ENCODE measurements at regions not wholly inside any gene's neighbourhood (a gene's known extent, or its start where the extent isn't known, plus 50 kb on each side); places are given as distances from the start of the nearest gene placed in this dataset.

DNA sequence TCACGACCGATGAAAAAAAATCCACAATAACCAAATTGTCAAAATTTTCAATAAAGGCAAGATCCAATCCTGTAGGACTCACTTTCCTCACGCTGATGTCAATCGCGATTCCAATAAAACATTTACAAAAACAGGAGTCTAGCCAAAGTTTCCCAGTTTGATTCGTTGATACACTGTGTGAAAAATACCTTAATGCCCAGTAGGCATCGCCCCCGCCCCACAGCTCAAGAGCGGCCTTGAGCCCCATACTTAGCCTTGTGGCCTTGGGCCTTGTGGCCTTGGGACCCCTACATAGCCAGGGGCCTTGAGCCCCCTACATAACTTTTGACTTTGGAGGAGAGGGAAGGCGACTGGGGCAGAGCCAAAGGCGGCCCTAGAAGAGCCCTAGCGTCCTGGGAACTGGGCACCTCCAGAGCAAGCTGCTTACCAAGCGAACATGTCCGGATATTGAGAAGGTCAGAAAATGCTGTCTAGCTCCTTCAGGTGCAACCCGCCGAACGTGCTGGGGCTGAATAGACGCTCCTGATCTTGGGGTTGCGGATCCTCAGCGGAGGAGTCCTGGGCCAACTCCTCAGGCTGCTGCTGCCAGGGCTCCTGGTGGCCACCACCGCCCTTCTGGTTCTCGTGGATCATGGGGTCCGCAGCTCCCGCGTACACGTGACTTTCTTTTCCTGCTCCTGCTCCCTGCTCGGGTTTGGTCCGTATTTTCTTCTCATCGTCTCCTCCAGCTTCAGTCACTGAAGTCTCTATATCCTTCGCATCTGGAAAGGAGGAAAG, 62.9 kb downstream of the RHOXF2B start:
- Histone ChIP-seq H4K5ac (ENCODE audit: insufficient read length, low read depth, low read length) (no peak overlapping the region), H3K14ac (ENCODE audit: insufficient read length) (no peak overlapping the region), H4K20me1 (replicated peaks in 1 of 2; ENCODE audit: control insufficient read depth in 1 of 2, insufficient read depth in 2 of 2, low read length in 2 of 2) (peaks cover 0 to 3% of the 10 kb centered on the region in 2 experiments), H3K23me2 (ENCODE audit: low read depth, low read length) (peaks cover 4% of the 10 kb centered on the region; the same call in 1 of the 2 replicates), H3K27me3 (replicated peaks in 1 of 4; ENCODE audit: control insufficient read depth in 3 of 4, extremely low read depth in 1 of 4, insufficient read depth in 3 of 4, low read length in 3 of 4) (peaks cover 34 to 61% (median 48%) of the 10 kb centered on the region in 4 experiments), H3K4me2 (ENCODE audit: insufficient read depth in 1 of 2, low read depth in 2 of 2, low read length in 2 of 2) (peak overlapping the region; percentile 80 to 83), H2BK20ac (ENCODE audit: low read length) (no peak overlapping the region), H3K9me3 (ENCODE audit: insufficient read depth in 2 of 2, low read depth in 1 of 2, low read length in 1 of 2) (no peaks in the 10 kb centered on the region), H3K79me2 (ENCODE audit: control insufficient read depth in 1 of 2, insufficient read depth in 2 of 2, low read length in 2 of 2) (no peaks in the 10 kb centered on the region), H3K4ac (replicated peaks; ENCODE audit: insufficient read length, low read depth, low read length) (no peak overlapping the region), H3K18ac (ENCODE audit: extremely low read depth, low read length) (no peak overlapping the region; the same call in 1 of the 2 replicates), H2AK5ac (ENCODE audit: low read depth, low read length) (no peak overlapping the region), H3K9ac (replicated peaks in 1 of 4; ENCODE audit: extremely low read depth in 1 of 4, low read depth in 3 of 4, low read length in 3 of 4) (no peak overlapping the region), H3K4me1 (replicated peaks in 1 of 4; ENCODE audit: control insufficient read depth in 3 of 4, insufficient read depth in 4 of 4, low read length in 3 of 4) (peaks cover 0 to 9% (median 0%) of the 10 kb centered on the region in 4 experiments; a peak in 6 of 7 replicates), H2BK5ac (ENCODE audit: low read depth, low read length) (no peak overlapping the region), H2BK120ac (replicated peaks; ENCODE audit: low read depth, low read length) (no peak overlapping the region), H2AFZ (ENCODE audit: low read length) (peak overlapping the region; percentile 78; the same call in 1 of the 2 replicates), H3K79me1 (ENCODE audit: low read depth, low read length) (no peaks in the 10 kb centered on the region), H3K36me3 (ENCODE audit: control insufficient read depth in 2 of 4, insufficient read depth in 4 of 4, low read length in 3 of 4) (no peaks in the 10 kb centered on the region), H3K56ac (replicated peaks; ENCODE audit: insufficient read length, low read depth, low read length) (no peak overlapping the region), H4K8ac (ENCODE audit: extremely low read depth, insufficient read depth, low read length) (no peak overlapping the region), H3K27ac (ENCODE audit: low read depth, low read length) (no peak overlapping the region), H4K91ac (replicated peaks; ENCODE audit: insufficient read length, low read length) (no peak overlapping the region), H3K23ac (ENCODE audit: insufficient read length) (no peak overlapping the region), H2BK15ac (ENCODE audit: low read length) (no peak overlapping the region), H2BK12ac (ENCODE audit: low read depth, low read length) (no peak overlapping the region), H3K4me3 (ENCODE audit: extremely low read depth in 1 of 4, insufficient read depth in 2 of 4, low read depth in 3 of 4, low read length in 4 of 4) (peak overlapping the region; percentile 21 to 61 (median 25); a peak in 7 of 8 replicates)
- DNase-seq (ENCODE audit: low read depth in 1 of 2, low spot score in 2 of 2) (peak in 1 of 2 experiments; percentile 50), FAIRE-seq (no peak)
- WGBS, 2 experiments (ENCODE audit: extremely low coverage in 1 of 2, insufficient coverage in 1 of 2, insufficient read length in 1 of 2, insufficient replicate concordance in 2 of 2, low coverage in 1 of 2, low lambda C conversion rate in 2 of 2, missing lambda C conversion rate in 1 of 2): 24% methylated on average over 16 of the region's 30 CpGs; no CpG with 5 or more reads in 1 of the 2 experiments
- ChIA-PET CTCF (ENCODE audit: partially characterized antibody) (interaction anchor here (0.6 to 1.1 kb wide), 3 partner anchors 22 to 386 kb away, joined by 3 to 5 read pairs (median 3); no protein-coding TSS in a partner anchor), POLR2A (ENCODE audit: partially characterized antibody) (interaction anchor here (1.7 kb wide), 1 partner anchor 24 kb away, joined by 7 read pairs; no protein-coding TSS in a partner anchor)
- peak; percentile 77 for TF ChIP-seq SUZ12 (IDR thresholded peaks at IDR 0.05; ENCODE audit: low read length)
- peak; percentile 77 for TF ChIP-seq EZH2 (IDR thresholded peaks at IDR 0.05; ENCODE audit: low read depth, low read length, severe bottlenecking)
- no peak for TF ChIP-seq SP4 (IDR thresholded peaks at IDR 0.05; ENCODE audit: low read length)

Measured in H1 (cell line).